H1 (cell line): ENCODE measurements at regions not wholly inside any gene's neighbourhood (a gene's known extent, or its start where the extent isn't known, plus 50 kb on each side); places are given as distances from the start of the nearest gene placed in this dataset.

Source experiments
- CTCF ChIA-PET: fragments of 300-600 bp; sonication (Branson Sonifier 250); formaldehyde crosslinking; loops from one replicate; lab custom pipeline; 2021; ENCODE audit not compliant: partially characterized antibody; lab: Charles Lee
- POLR2A ChIA-PET: fragments of 300-600 bp; sonication (Branson Sonifier 250); formaldehyde crosslinking; loops from one replicate; lab custom pipeline; 2021; ENCODE audit warnings: inconsistent platforms; ENCODE audit not compliant: partially characterized antibody; lab: Charles Lee
- DNase-seq, 2 experiments: peaks; one replicate each; pipeline versions ENCODE4 v3.0.0 to v3.0.0-alpha.2; 2010 to 2022; ENCODE audit warnings: low spot score in 2 of 2, low read depth in 1 of 2, mixed read lengths in 1 of 2
- FAIRE-seq: peaks from 2 replicates; lab custom pipeline; 2011; peaks lifted over from hg19 to GRCh38; lab: Jason Lieb, UNC
- H2AFZ ChIP-seq: 2 replicates; pipeline ENCODE4 v1.8.1; 2012; ENCODE audit warnings: low read length, inconsistent platforms
- H2AK5ac ChIP-seq: 2 replicates; pipeline ENCODE4 v1.6.1; 2013; ENCODE audit warnings: low read depth, low read length
- H2BK120ac ChIP-seq: replicated peaks from 2 replicates; pipeline ENCODE3; 2013; ENCODE audit warnings: low read depth, low read length, inconsistent platforms
- H2BK12ac ChIP-seq: 2 replicates; pipeline ENCODE4 v1.6.1; 2013; ENCODE audit warnings: low read depth, low read length
- H2BK15ac ChIP-seq: 2 replicates; pipeline ENCODE4 v1.6.1; 2013; ENCODE audit warnings: low read length
- H2BK20ac ChIP-seq: 2 replicates; pipeline ENCODE4 v1.6.1; 2013; ENCODE audit warnings: low read length
- H2BK5ac ChIP-seq: 2 replicates; pipeline ENCODE4 v1.6.1; 2013; ENCODE audit warnings: low read depth, low read length
- H3K14ac ChIP-seq: 2 replicates; pipeline ENCODE4 v1.6.1; 2013; ENCODE audit warnings: inconsistent platforms; ENCODE audit not compliant: insufficient read length
- H3K18ac ChIP-seq: 2 replicates; pipeline ENCODE4 v1.6.1; 2013; ENCODE audit warnings: low read length; ENCODE audit errors: extremely low read depth
- H3K23ac ChIP-seq: 2 replicates; pipeline ENCODE4 v1.6.1; 2013; ENCODE audit warnings: inconsistent platforms; ENCODE audit not compliant: insufficient read length
- H3K23me2 ChIP-seq: 2 replicates; pipeline ENCODE4 v1.6.1; 2013; ENCODE audit warnings: low read depth, low read length
- H3K27ac ChIP-seq: 2 replicates; pipeline ENCODE4 v1.6.1; 2011; ENCODE audit warnings: low read depth, low read length, inconsistent platforms
- H3K27me3 ChIP-seq, 4 experiments: replicated peaks in 1 of 4; 1 replicate in 1 of 4; 2 replicates in 3 of 4; pipeline versions ENCODE4 v1.6.1 to v1.8.1; 2011 to 2013; ENCODE audit warnings: low read length in 3 of 4, mild to moderate bottlenecking in 3 of 4, inconsistent platforms in 2 of 4, mixed read lengths in 2 of 4, moderate library complexity in 1 of 4; ENCODE audit not compliant: control insufficient read depth in 3 of 4, insufficient read depth in 3 of 4; ENCODE audit errors: extremely low read depth in 1 of 4
- H3K36me3 ChIP-seq, 4 experiments: 2 replicates each; pipeline versions ENCODE4 v1.6.1 to v1.8.1; 2011 to 2013; ENCODE audit warnings: mild to moderate bottlenecking in 4 of 4, low read length in 3 of 4, moderate library complexity in 2 of 4, control low read depth in 1 of 4, inconsistent platforms in 1 of 4; ENCODE audit not compliant: insufficient read depth in 4 of 4, control insufficient read depth in 2 of 4
- H3K4ac ChIP-seq: replicated peaks from 2 replicates; pipeline ENCODE3; 2013; ENCODE audit warnings: low read length, low read depth, mixed read lengths, inconsistent platforms; ENCODE audit not compliant: insufficient read length
- H3K4me1 ChIP-seq, 4 experiments: replicated peaks in 1 of 4; 1 replicate in 1 of 4; 2 replicates in 3 of 4; pipeline versions ENCODE4 v1.6.1 to v1.8.1; 2011 to 2013; ENCODE audit warnings: low read length in 3 of 4, inconsistent platforms in 2 of 4, mixed read lengths in 1 of 4; ENCODE audit not compliant: insufficient read depth in 4 of 4, control insufficient read depth in 3 of 4
- H3K4me2 ChIP-seq, 2 experiments: 2 replicates each; pipeline versions ENCODE4 v1.6.1 to v1.8.1; 2011 to 2013; ENCODE audit warnings: low read depth in 2 of 2, low read length in 2 of 2, control low read depth in 1 of 2, inconsistent platforms in 1 of 2, mild to moderate bottlenecking in 1 of 2; ENCODE audit not compliant: insufficient read depth in 1 of 2
- H3K4me3 ChIP-seq, 4 experiments: fragments of 200-600, 300-600 bp in 1 of 4; sonication (generic), shearing (Covaris generic), sonication (Bioruptor Twin) in 1 of 4; 2 replicates each; pipeline versions ENCODE4 v1.5.1 to v1.8.1; 2011 to 2016; ENCODE audit warnings: low read length in 4 of 4, low read depth in 3 of 4, control low read depth in 2 of 4, inconsistent platforms in 2 of 4, mild to moderate bottlenecking in 2 of 4, mixed read lengths in 1 of 4, moderate library complexity in 1 of 4; ENCODE audit not compliant: insufficient read depth in 2 of 4; ENCODE audit errors: extremely low read depth in 1 of 4
- H3K56ac ChIP-seq: replicated peaks from 2 replicates; pipeline ENCODE3; 2013; ENCODE audit warnings: low read depth, mild to moderate bottlenecking, mixed read lengths, low read length, inconsistent platforms; ENCODE audit not compliant: insufficient read length
- H3K79me1 ChIP-seq: 2 replicates; pipeline ENCODE4 v1.6.1; 2013; ENCODE audit warnings: low read depth, low read length, control low read depth
- H3K79me2 ChIP-seq, 2 experiments: 2 replicates each; pipeline versions ENCODE4 v1.6.1 to v1.8.1; 2012 to 2013; ENCODE audit warnings: low read length in 2 of 2, mild to moderate bottlenecking in 2 of 2, inconsistent platforms in 1 of 2; ENCODE audit not compliant: insufficient read depth in 2 of 2, control insufficient read depth in 1 of 2
- H3K9ac ChIP-seq, 4 experiments: replicated peaks in 1 of 4; 1 replicate in 1 of 4; 2 replicates in 3 of 4; pipeline versions ENCODE4 v1.6.1 to v1.8.1; 2011 to 2013; ENCODE audit warnings: low read depth in 3 of 4, low read length in 3 of 4, control low read depth in 2 of 4, mild to moderate bottlenecking in 2 of 4, moderate library complexity in 2 of 4, inconsistent platforms in 1 of 4; ENCODE audit errors: extremely low read depth in 1 of 4
- H3K9me3 ChIP-seq, 2 experiments: 2 replicates each; pipeline versions ENCODE4 v1.6.1 to v1.8.1; 2012 to 2013; ENCODE audit warnings: mild to moderate bottlenecking in 2 of 2, moderate library complexity in 2 of 2, control low read depth in 1 of 2, inconsistent platforms in 1 of 2, low read depth in 1 of 2, low read length in 1 of 2, mixed read lengths in 1 of 2; ENCODE audit not compliant: insufficient read depth in 2 of 2
- H4K20me1 ChIP-seq, 2 experiments: replicated peaks in 1 of 2; 2 replicates each; pipeline versions ENCODE3 to v1.8.1; 2011 to 2013; ENCODE audit warnings: inconsistent platforms in 2 of 2, low read length in 2 of 2, mild to moderate bottlenecking in 1 of 2; ENCODE audit not compliant: insufficient read depth in 2 of 2, control insufficient read depth in 1 of 2
- H4K5ac ChIP-seq: 2 replicates; pipeline ENCODE4 v1.6.1; 2013; ENCODE audit warnings: low read length, low read depth, mixed read lengths, inconsistent platforms; ENCODE audit not compliant: insufficient read length
- H4K8ac ChIP-seq: 2 replicates; pipeline ENCODE4 v1.8.0; 2013; ENCODE audit warnings: mild to moderate bottlenecking, moderate library complexity, low read length, inconsistent platforms; ENCODE audit not compliant: insufficient read depth; ENCODE audit errors: extremely low read depth
- H4K91ac ChIP-seq: replicated peaks from 2 replicates; pipeline ENCODE3; 2013; ENCODE audit warnings: low read length, mixed read lengths, inconsistent platforms; ENCODE audit not compliant: insufficient read length
- ASH2L ChIP-seq: fragments of 200-600, 300-600 bp; sonication (generic); IDR thresholded peaks from one replicate; pipeline ENCODE4 v1.7.1; 2017; ENCODE audit warnings: low read length
- CBX8 ChIP-seq: fragments of 300-800, 300-1000 bp; sonication (generic); IDR thresholded peaks from 2 replicates; pipeline ENCODE4 v1.7.1; 2016; ENCODE audit warnings: low read depth, low read length, borderline replicate concordance
- CHD1 ChIP-seq: IDR thresholded peaks from 2 replicates; pipeline ENCODE4 v1.6.1; 2012; ENCODE audit warnings: low read depth, low read length, improper control_type of control experiment
- CHD2 ChIP-seq: IDR thresholded peaks from 2 replicates; pipeline ENCODE4 v1.6.1; 2012; ENCODE audit warnings: low read length, improper control_type of control experiment
- CTBP2 ChIP-seq: IDR thresholded peaks from 2 replicates; pipeline ENCODE4 v1.7.0; 2011; ENCODE audit warnings: borderline replicate concordance, mild to moderate bottlenecking, moderate library complexity, mixed read lengths, low read length; ENCODE audit not compliant: insufficient read depth, insufficient read length
- POU5F1 ChIP-seq: IDR thresholded peaks from 2 replicates; pipeline ENCODE4 v1.6.1; 2011; ENCODE audit warnings: low read depth, mild to moderate bottlenecking, low read length, moderate library complexity
- SP1 ChIP-seq: IDR thresholded peaks from 2 replicates; pipeline ENCODE4 v1.6.1; 2011; ENCODE audit warnings: low read depth, low read length
- SP2 ChIP-seq: IDR thresholded peaks from 2 replicates; pipeline ENCODE4 v1.6.1; 2012; ENCODE audit warnings: mild to moderate bottlenecking, low read length, inconsistent platforms
- WGBS, 2 experiments: shearing (Covaris generic) in 1 of 2; methylation state at CpG; one replicate each; pipeline versions ENCODE4 v1.1.6 to v1.1.7; 2013 to 2015; ENCODE audit warnings: low lambda C conversion rate in 2 of 2, mixed read lengths in 2 of 2, inconsistent platforms in 1 of 2, low coverage in 1 of 2, missing lambda C conversion rate in 1 of 2; ENCODE audit not compliant: insufficient replicate concordance in 2 of 2, insufficient coverage in 1 of 2, insufficient read length in 1 of 2; ENCODE audit errors: extremely low coverage in 1 of 2, missing lambda C conversion rate in 1 of 2; 5-methylcytosine and 5-hydroxymethylcytosine counted together
- TF ChIP-seq, protein P1 (sequence below): IDR thresholded peaks from 2 replicates; pipeline ENCODE4 v1.6.1; 2012; ENCODE audit warnings: low read length, inconsistent platforms

- H3K9me3 ChIP-seq: no peaks in the 10 kb centered on the region
- ChIA-PET CTCF (no interaction called here), POLR2A (no interaction called here)
- no peak overlapping the region for H3K23ac ChIP-seq
- no peaks in the 10 kb centered on the region for H3K79me2 ChIP-seq
- DNase-seq (no peak), FAIRE-seq (no peak)
- H3K4ac ChIP-seq: no peak overlapping the region
- H3K27ac ChIP-seq: no peak overlapping the region
- H2BK120ac ChIP-seq: no peak overlapping the region
- no peak overlapping the region for H4K5ac ChIP-seq
- H3K36me3 ChIP-seq: no peaks in the 10 kb centered on the region
- no peak overlapping the region for H3K4me2 ChIP-seq
- H3K18ac ChIP-seq: no peak overlapping the region
- no peaks in the 10 kb centered on the region for H3K23me2 ChIP-seq
- H2AK5ac ChIP-seq: no peak overlapping the region
- WGBS, 2 experiments: 87% methylated on average over 2 of the region's 2 CpGs; no CpG with 5 or more reads in 1 of the 2 experiments
- H2BK20ac ChIP-seq: no peak overlapping the region
- H4K91ac ChIP-seq: no peak overlapping the region
- H2BK15ac ChIP-seq: no peak overlapping the region
- no peak overlapping the region for H3K14ac ChIP-seq
- H3K56ac ChIP-seq: no peak overlapping the region
- H3K4me1 ChIP-seq: no peaks in the 10 kb centered on the region
- H4K8ac ChIP-seq: no peak overlapping the region
- H2AFZ ChIP-seq: no peak overlapping the region
- H2BK12ac ChIP-seq: no peak overlapping the region
- no peak overlapping the region for H3K9ac ChIP-seq
- H2BK5ac ChIP-seq: no peak overlapping the region
- no peaks in the 10 kb centered on the region for H3K79me1 ChIP-seq
- no peaks in the 10 kb centered on the region for H3K27me3 ChIP-seq
- no peak overlapping the region for H3K4me3 ChIP-seq
- H4K20me1 ChIP-seq: no peaks in the 10 kb centered on the region
- no peak for TF ChIP-seq SP2
- no peak for TF ChIP-seq CBX8
- TF ChIP-seq CTBP2: no peak
- TF ChIP-seq, protein P1, sequence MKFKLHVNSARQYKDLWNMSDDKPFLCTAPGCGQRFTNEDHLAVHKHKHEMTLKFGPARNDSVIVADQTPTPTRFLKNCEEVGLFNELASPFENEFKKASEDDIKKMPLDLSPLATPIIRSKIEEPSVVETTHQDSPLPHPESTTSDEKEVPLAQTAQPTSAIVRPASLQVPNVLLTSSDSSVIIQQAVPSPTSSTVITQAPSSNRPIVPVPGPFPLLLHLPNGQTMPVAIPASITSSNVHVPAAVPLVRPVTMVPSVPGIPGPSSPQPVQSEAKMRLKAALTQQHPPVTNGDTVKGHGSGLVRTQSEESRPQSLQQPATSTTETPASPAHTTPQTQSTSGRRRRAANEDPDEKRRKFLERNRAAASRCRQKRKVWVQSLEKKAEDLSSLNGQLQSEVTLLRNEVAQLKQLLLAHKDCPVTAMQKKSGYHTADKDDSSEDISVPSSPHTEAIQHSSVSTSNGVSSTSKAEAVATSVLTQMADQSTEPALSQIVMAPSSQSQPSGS: no peak
- no peak for TF ChIP-seq POU5F1
- no peak for TF ChIP-seq SP1
- no peak for TF ChIP-seq ASH2L
- TF ChIP-seq CHD2: no peak
- no peak for TF ChIP-seq CHD1
These were observed 170.1 kb upstream of the KCNH7 start for GRCh38 chr2:163008642-163009041.
